Spleen (tissue), 11 donors: ENCODE measurements at regions not wholly inside any gene's neighbourhood (a gene's known extent, or its start where the extent isn't known, plus 50 kb on each side); places are given as distances from the start of the nearest gene placed in this dataset.

ENCODE experiments used
- DNase-seq: peaks from one replicate; pipeline ENCODE4 v3.0.0-alpha.2; 2020
- H3K27ac ChIP-seq, 8 donors: fragments of 200-600 bp; sonication (generic) in 7 of 8; 1 replicate in 4 of 8; 2 replicates in 4 of 8; pipeline versions ENCODE4 v1.5.0 to v1.8.0; 2016 to 2021; ENCODE audit warnings: inconsistent platforms in 4 of 8, mild to moderate bottlenecking in 4 of 8, moderate library complexity in 1 of 8
- H3K27me3 ChIP-seq, 7 donors: fragments of 200-600 bp; sonication (generic) in 6 of 7; replicated peaks in 1 of 7; 1 replicate in 4 of 7; 2 replicates in 3 of 7; pipeline versions ENCODE4 v1.5.0 to v1.8.0; 2016 to 2021; ENCODE audit warnings: inconsistent platforms in 3 of 7, mild to moderate bottlenecking in 1 of 7
- H3K36me3 ChIP-seq, 6 donors: fragments of 200-600 bp; sonication (generic) in 5 of 6; 1 replicate in 4 of 6; 2 replicates in 2 of 6; pipeline versions ENCODE4 v1.5.0 to v1.8.0; 2016 to 2021; ENCODE audit warnings: inconsistent platforms in 2 of 6
- H3K4me1 ChIP-seq, 6 donors: fragments of 200-600 bp; sonication (generic) in 5 of 6; 1 replicate in 3 of 6; 2 replicates in 3 of 6; pipeline versions ENCODE4 v1.5.0 to v1.8.0; 2016 to 2021; ENCODE audit warnings: inconsistent platforms in 3 of 6
- H3K4me3 ChIP-seq, 8 donors: fragments of 200-600 bp; sonication (generic) in 7 of 8; 1 replicate in 4 of 8; 2 replicates in 4 of 8; pipeline versions ENCODE4 v1.5.0 to v1.8.0; 2016 to 2021; ENCODE audit warnings: inconsistent platforms in 4 of 8, mild to moderate bottlenecking in 4 of 8, moderate library complexity in 2 of 8
- H3K9me3 ChIP-seq, 8 donors: fragments of 200-600 bp; sonication (generic) in 7 of 8; 1 replicate in 4 of 8; 2 replicates in 4 of 8; pipeline versions ENCODE4 v1.5.0 to v1.8.0; 2016 to 2021; ENCODE audit warnings: inconsistent platforms in 4 of 8
- POLR2A ChIP-seq, 3 donors: fragments of 450-650 bp; IDR thresholded peaks; one replicate each; pipeline ENCODE4 v1.5.1; 2017; ENCODE audit warnings: antibody characterized with exemption in 3 of 3, mild to moderate bottlenecking in 1 of 3
- POLR2AphosphoS5 ChIP-seq, 3 donors: sonication (generic); formaldehyde crosslinking; IDR thresholded peaks; one replicate each; pipeline ENCODE4 v1.5.1; 2017; ENCODE audit warnings: antibody characterized with exemption in 3 of 3
- WGBS, 5 donors: extraction: QIAGEN DNeasy Blood & Tissue Kit in 3 of 5; methylation state at CpG; one replicate each; pipeline versions ENCODE4 v1.1.5 to v1.1.7; 2013 to 2018; 5-methylcytosine and 5-hydroxymethylcytosine counted together
- intact Hi-C: fragments of 100-400 bp; cut with DNase I; formaldehyde crosslinking; loops from one replicate; pipeline ENCODE4 v1.15.0; 2023; ENCODE audit warnings: low total_unique reads
- TF ChIP-seq, protein P1 (sequence below), 11 experiments: fragments of 200-600 bp in 7 of 11; fragments of 450-650 bp in 4 of 11; sonication (generic) in 4 of 11; IDR thresholded peaks in 8 of 11; conservative IDR thresholded peaks in 3 of 11; 1 replicate in 7 of 11; 2 replicates in 4 of 11; pipeline versions ENCODE4 v1.4.0 to v1.8.0; 2016 to 2021; ENCODE audit warnings: antibody characterized with exemption in 11 of 11, inconsistent platforms in 4 of 11, mild to moderate bottlenecking in 1 of 11
- donor health status: healthy with polysubstance abuse.
- donor health status: DM: no; HTN: no; CAD: no; lungs with moderate emphysema.
- donor health status: DM: no; HTN: no; CAD: no.
- donor health status: Bipolar disorder and iron deficiency.
- donor health status: healthy.
- donor health status: DM: no; HTN: no; CAD: no.
- donor health status: DM: yes; HTN: yes; CAD: no.

DNA sequence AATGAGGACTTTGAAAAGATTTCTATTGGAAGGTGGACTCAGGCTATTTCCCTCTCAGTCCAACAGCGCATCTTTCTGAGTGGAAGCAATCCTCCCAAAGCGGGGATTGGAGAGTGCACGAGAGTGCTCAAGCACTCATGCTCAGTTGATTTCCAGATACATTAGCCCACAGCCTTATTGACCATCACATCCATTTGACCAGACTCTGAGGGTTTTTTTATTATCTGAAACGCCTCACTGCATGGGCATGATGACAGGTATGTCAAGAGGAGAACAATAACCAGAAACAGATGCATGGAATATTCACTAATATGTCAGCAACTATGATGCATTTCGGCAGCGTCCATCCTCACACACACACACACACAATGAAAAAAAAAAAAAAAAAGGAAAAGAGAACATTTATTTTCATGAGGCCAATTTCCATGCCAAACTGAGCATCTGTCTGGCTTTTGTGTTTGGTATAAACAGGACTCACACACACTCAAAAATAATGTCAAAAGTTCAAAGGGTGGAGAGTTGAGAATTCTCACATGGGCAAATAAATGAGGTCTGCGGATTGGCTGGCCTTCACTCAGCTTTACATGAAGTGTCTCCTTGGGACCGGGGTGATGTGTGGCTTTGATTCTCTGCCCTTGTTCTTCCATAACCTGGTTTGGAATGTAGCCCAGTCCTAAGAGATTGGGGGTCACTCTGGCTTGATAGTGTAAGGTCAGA lies 371.6 kb downstream of the MCTP2 start:
- intact Hi-C loops: no loop called here
- WGBS, 5 donors: 70 to 84% (median 77%) methylated on average over 8 of the region's 8 CpGs
- Histone ChIP-seq H3K4me1 (peaks cover 0 to 19% (median 5%) of the 10 kb centered on the region in 6 donors), H3K4me3 (no peak overlapping the region), H3K36me3 (no peaks in the 10 kb centered on the region), H3K27me3 (peaks cover 0 to 24% (median 0%) of the 10 kb centered on the region in 7 donors), H3K27ac (peak overlapping the region in 1 of 8 donors; percentile 32), H3K9me3 (no peaks in the 10 kb centered on the region)
- TF ChIP-seq POLR2A (IDR thresholded peaks at IDR 0.05) (no peak), POLR2AphosphoS5 (IDR thresholded peaks at IDR 0.05) (no peak)
- TF ChIP-seq, protein P1, sequence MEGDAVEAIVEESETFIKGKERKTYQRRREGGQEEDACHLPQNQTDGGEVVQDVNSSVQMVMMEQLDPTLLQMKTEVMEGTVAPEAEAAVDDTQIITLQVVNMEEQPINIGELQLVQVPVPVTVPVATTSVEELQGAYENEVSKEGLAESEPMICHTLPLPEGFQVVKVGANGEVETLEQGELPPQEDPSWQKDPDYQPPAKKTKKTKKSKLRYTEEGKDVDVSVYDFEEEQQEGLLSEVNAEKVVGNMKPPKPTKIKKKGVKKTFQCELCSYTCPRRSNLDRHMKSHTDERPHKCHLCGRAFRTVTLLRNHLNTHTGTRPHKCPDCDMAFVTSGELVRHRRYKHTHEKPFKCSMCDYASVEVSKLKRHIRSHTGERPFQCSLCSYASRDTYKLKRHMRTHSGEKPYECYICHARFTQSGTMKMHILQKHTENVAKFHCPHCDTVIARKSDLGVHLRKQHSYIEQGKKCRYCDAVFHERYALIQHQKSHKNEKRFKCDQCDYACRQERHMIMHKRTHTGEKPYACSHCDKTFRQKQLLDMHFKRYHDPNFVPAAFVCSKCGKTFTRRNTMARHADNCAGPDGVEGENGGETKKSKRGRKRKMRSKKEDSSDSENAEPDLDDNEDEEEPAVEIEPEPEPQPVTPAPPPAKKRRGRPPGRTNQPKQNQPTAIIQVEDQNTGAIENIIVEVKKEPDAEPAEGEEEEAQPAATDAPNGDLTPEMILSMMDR (IDR thresholded peaks at IDR 0.05 in 8 of 11, conservative IDR thresholded peaks at IDR 0.05 in 3 of 11): no peak
- no peak for DNase-seq

- H3K4me1 ChIP-seq: peaks cover 0 to 25% (median 5%) of the 10 kb centered on the region in 6 donors
These were observed 374.9 kb downstream of the MCTP2 start for GRCh38 chr15:94606286-94606685.

DNA sequence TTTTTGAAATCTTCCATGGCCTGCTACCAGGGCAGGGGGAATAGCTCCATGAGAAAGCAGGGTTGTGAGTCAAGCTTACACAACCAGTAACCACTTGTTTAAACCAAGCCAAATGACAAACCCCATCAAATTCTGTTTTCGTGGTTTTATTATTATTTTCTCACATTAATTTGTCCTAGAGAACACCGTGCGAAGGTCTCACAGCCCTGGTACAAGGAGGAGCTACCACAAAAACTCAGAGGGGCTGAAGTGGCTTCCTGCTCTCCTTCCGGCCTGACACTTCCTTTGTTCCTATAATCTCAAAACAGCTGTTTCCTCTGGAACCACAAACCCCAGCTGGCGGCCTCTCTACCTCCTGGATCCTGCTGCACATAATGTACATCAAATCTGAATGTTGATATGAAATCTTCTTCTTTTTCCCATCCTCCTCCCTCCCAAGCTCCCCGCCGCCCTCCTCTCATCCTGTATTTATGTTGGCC lies 375.9 kb downstream of the MCTP2 start:
- no peaks in the 10 kb centered on the region for H3K36me3 ChIP-seq
- H3K27ac ChIP-seq: peak overlapping the region; percentile 16 to 82 (median 70)
- H3K4me1 ChIP-seq: peaks cover 0 to 25% (median 5%) of the 10 kb centered on the region in 6 donors
- peaks cover 0 to 10% (median 0%) of the 10 kb centered on the region in 7 donors for H3K27me3 ChIP-seq
- H3K4me3 ChIP-seq: no peak overlapping the region
- peak in 2 of 3 donors; percentile 18 to 82 for TF ChIP-seq POLR2AphosphoS5 (IDR thresholded peaks at IDR 0.05)
- TF ChIP-seq, protein P1 (IDR thresholded peaks at IDR 0.05 in 8 of 11, conservative IDR thresholded peaks at IDR 0.05 in 3 of 11): no peak
- no peak for TF ChIP-seq POLR2A (IDR thresholded peaks at IDR 0.05)
- peak; percentile 76 for DNase-seq
- H3K9me3 ChIP-seq: no peaks in the 10 kb centered on the region
- intact Hi-C loops: no loop called here
- WGBS, 5 donors: 10 to 15% (median 11%) methylated on average over 7 of the region's 7 CpGs

More at GRCh38 chr15:94606286-94606685, 374.9 kb downstream of the MCTP2 start:
- Histone ChIP-seq H3K9me3 (no peaks in the 10 kb centered on the region), H3K4me3 (no peak overlapping the region), H3K36me3 (no peaks in the 10 kb centered on the region), H3K27ac (peak overlapping the region in 6 of 8 donors; percentile 16 to 82 (median 70)), H3K27me3 (peaks cover 0 to 10% (median 0%) of the 10 kb centered on the region in 7 donors)
- intact Hi-C loops: no loop called here
- no peak for DNase-seq
- no peak for TF ChIP-seq POLR2AphosphoS5 (IDR thresholded peaks at IDR 0.05)

DNA sequence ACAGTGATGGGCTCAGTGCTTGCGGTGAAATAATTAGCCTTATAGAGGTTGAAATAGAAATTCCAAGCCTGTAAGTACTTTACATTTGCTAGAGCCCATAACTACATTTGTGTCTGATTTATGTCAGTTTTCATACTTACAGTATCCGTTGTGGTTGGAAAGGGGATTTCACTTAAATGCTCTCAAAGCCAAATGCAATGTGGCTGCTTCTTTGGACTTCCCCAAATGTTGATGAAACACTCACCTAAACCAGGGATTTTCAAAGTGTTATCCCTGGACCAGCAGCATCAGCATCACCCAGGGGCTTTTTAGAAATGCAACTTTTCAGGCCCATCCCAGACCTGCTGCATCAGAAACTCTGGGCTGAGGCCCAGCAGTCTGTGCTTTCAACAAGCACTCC lies 378.7 kb downstream of the MCTP2 start:
- Histone ChIP-seq H3K9me3 (no peaks in the 10 kb centered on the region), H3K27ac (no peak overlapping the region), H3K36me3 (no peaks in the 10 kb centered on the region), H3K4me3 (no peak overlapping the region), H3K4me1 (peaks cover 0 to 25% (median 3%) of the 10 kb centered on the region in 6 donors), H3K27me3 (peaks cover 0 to 10% (median 0%) of the 10 kb centered on the region in 7 donors)
- TF ChIP-seq, protein P1 (IDR thresholded peaks at IDR 0.05 in 8 of 11, conservative IDR thresholded peaks at IDR 0.05 in 3 of 11): no peak
- no peak for TF ChIP-seq POLR2A (IDR thresholded peaks at IDR 0.05)
- TF ChIP-seq POLR2AphosphoS5 (IDR thresholded peaks at IDR 0.05): no peak
- no peak for DNase-seq
- WGBS, 5 donors: 7 to 21% (median 9%) methylated on average over 2 of the region's 2 CpGs
- intact Hi-C loops: no loop called here
